DOHH2 (cell line): ENCODE measurements at regions not wholly inside any gene's neighbourhood (a gene's known extent, or its start where the extent isn't known, plus 50 kb on each side); places are given as distances from the start of the nearest gene placed in this dataset.

Source experiments
- H3F3A ChIP-seq: fragments of 200-600 bp; sonication (generic), shearing (Covaris generic); 2 replicates; pipeline ENCODE4 v1.6.0; 2016; ENCODE audit warnings: antibody characterized with exemption, mild to moderate bottlenecking; ENCODE audit not compliant: control insufficient read depth, insufficient read depth
- H3K27ac ChIP-seq: fragments of 200-600 bp; sonication (generic); 2 replicates; pipeline ENCODE4 v1.5.1; 2014; ENCODE audit warnings: low read depth, mild to moderate bottlenecking, low read length, moderate library complexity
- H3K27me3 ChIP-seq: fragments of 200-600 bp; sonication (generic); 2 replicates; pipeline ENCODE4 v1.6.1; 2014; ENCODE audit warnings: mild to moderate bottlenecking, low read length, mixed read lengths; ENCODE audit not compliant: control insufficient read depth
- H3K36me3 ChIP-seq: fragments of 200-600 bp; sonication (generic); 2 replicates; pipeline ENCODE4 v1.6.1; 2014; ENCODE audit warnings: mild to moderate bottlenecking, low read length, moderate library complexity, mixed read lengths; ENCODE audit not compliant: control insufficient read depth
- H3K4me1 ChIP-seq: fragments of 200-600 bp; sonication (generic); 2 replicates; pipeline ENCODE4 v1.6.1; 2014; ENCODE audit warnings: mild to moderate bottlenecking, low read length, mixed read lengths; ENCODE audit not compliant: control insufficient read depth
- H3K4me2 ChIP-seq: fragments of 200-600 bp; sonication (generic); 2 replicates; pipeline ENCODE4 v1.6.0; 2014; ENCODE audit warnings: mild to moderate bottlenecking, low read length, moderate library complexity
- H3K4me3 ChIP-seq: fragments of 200-600 bp; sonication (generic); 2 replicates; pipeline ENCODE4 v1.5.1; 2014; ENCODE audit warnings: mild to moderate bottlenecking, low read length, mixed read lengths
- H3K79me2 ChIP-seq: fragments of 200-600 bp; sonication (generic); 2 replicates; pipeline ENCODE4 v1.6.1; 2014; ENCODE audit warnings: mild to moderate bottlenecking, low read length, mixed read lengths; ENCODE audit not compliant: control insufficient read depth
- H3K9me2 ChIP-seq: fragments of 200-600 bp; sonication (generic); replicated peaks from 2 replicates; pipeline ENCODE4 v1.6.1; 2014; ENCODE audit warnings: mild to moderate bottlenecking, low read length, mixed read lengths; ENCODE audit not compliant: control insufficient read depth
- H3K9me3 ChIP-seq: fragments of 200-600 bp; sonication (generic); 2 replicates; pipeline ENCODE4 v1.6.1; 2014; ENCODE audit warnings: antibody characterized with exemption, low read length, mixed read lengths; ENCODE audit not compliant: control insufficient read depth, insufficient read depth
- H4K20me1 ChIP-seq: fragments of 200-600 bp; sonication (generic); 2 replicates; pipeline ENCODE4 v1.6.0; 2014; ENCODE audit warnings: low read depth, mild to moderate bottlenecking, antibody characterized with exemption, low read length, moderate library complexity; ENCODE audit not compliant: control insufficient read depth, insufficient read depth
- EZH2phosphoT487 ChIP-seq: fragments of 200-600 bp; sonication (generic); IDR thresholded peaks from 2 replicates; pipeline ENCODE4 v1.6.1; 2017; ENCODE audit warnings: borderline replicate concordance, mild to moderate bottlenecking, antibody characterized with exemption, low read length, moderate library complexity, mixed read lengths
- TF ChIP-seq, protein P1 (sequence below): fragments of 200-600 bp; sonication (generic); IDR thresholded peaks from one replicate; pipeline ENCODE4 v1.5.1; 2014; ENCODE audit warnings: antibody characterized with exemption, mild to moderate bottlenecking, low read depth, low read length; ENCODE audit not compliant: poor library complexity, severe bottlenecking

DNA sequence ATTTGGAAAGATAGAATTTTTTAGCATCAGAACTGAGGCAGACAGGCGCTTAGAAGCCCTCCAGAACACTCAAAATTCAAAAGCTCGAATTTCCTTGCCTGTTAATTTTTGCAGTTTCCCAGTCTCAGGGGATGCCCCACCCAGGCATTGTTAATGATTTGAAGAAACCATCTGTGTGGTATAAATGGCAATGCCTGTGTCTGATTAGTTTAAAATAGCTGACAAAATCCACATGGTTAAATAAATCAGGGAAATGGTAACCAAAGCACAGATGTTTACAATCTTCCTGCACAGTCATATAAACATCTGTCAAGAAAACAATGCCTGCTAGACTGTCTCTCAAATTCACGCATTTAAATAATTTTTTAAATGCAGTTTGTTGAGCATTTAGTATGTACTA lies 185.2 kb upstream of the RGMB start:
- Histone ChIP-seq H3K4me3 (no peak overlapping the region), H3K9me3 (peaks cover 3% of the 10 kb centered on the region; the same call in 1 of the 2 replicates), H3K27me3 (no peaks in the 10 kb centered on the region), H4K20me1 (no peaks in the 10 kb centered on the region), H3F3A (no peaks in the 10 kb centered on the region), H3K4me2 (no peak overlapping the region), H3K27ac (no peak overlapping the region), H3K9me2 (no peaks in the 10 kb centered on the region), H3K4me1 (no peaks in the 10 kb centered on the region), H3K79me2 (no peaks in the 10 kb centered on the region), H3K36me3 (no peaks in the 10 kb centered on the region)
- TF ChIP-seq EZH2phosphoT487: no peak
- TF ChIP-seq, protein P1, sequence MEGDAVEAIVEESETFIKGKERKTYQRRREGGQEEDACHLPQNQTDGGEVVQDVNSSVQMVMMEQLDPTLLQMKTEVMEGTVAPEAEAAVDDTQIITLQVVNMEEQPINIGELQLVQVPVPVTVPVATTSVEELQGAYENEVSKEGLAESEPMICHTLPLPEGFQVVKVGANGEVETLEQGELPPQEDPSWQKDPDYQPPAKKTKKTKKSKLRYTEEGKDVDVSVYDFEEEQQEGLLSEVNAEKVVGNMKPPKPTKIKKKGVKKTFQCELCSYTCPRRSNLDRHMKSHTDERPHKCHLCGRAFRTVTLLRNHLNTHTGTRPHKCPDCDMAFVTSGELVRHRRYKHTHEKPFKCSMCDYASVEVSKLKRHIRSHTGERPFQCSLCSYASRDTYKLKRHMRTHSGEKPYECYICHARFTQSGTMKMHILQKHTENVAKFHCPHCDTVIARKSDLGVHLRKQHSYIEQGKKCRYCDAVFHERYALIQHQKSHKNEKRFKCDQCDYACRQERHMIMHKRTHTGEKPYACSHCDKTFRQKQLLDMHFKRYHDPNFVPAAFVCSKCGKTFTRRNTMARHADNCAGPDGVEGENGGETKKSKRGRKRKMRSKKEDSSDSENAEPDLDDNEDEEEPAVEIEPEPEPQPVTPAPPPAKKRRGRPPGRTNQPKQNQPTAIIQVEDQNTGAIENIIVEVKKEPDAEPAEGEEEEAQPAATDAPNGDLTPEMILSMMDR: no peak

DNA sequence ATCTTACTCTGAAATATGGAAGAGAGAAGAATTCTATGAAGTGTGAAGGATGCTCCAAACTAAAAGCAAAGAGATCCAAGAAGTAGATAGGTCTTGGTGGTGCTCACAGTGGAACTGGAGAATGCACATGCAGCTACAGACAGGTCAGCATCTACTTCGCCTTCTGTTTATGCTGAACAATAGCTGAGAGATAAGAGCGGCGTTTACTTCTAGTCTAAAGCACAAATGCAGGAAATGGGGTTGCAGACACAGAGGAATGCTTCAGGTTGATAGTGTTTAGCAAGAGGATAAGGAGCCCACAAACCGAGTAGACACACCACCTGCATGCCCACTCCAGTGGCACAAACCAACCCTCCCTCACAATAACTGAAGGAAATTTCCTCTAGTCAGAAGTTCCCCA lies 180.0 kb upstream of the RGMB start:
- no peaks in the 10 kb centered on the region for H3K79me2 ChIP-seq
- no peaks in the 10 kb centered on the region for H3F3A ChIP-seq
- H4K20me1 ChIP-seq: no peaks in the 10 kb centered on the region
- H3K36me3 ChIP-seq: no peaks in the 10 kb centered on the region
- H3K9me3 ChIP-seq: peaks cover 3% of the 10 kb centered on the region; the same call in 1 of the 2 replicates
- H3K4me3 ChIP-seq: no peak overlapping the region
- H3K27ac ChIP-seq: no peak overlapping the region
- H3K4me2 ChIP-seq: no peak overlapping the region
- TF ChIP-seq, protein P1: no peak
- no peak for TF ChIP-seq EZH2phosphoT487
- H3K27me3 ChIP-seq: no peaks in the 10 kb centered on the region
- H3K9me2 ChIP-seq: no peaks in the 10 kb centered on the region
- H3K4me1 ChIP-seq: no peaks in the 10 kb centered on the region

DNA sequence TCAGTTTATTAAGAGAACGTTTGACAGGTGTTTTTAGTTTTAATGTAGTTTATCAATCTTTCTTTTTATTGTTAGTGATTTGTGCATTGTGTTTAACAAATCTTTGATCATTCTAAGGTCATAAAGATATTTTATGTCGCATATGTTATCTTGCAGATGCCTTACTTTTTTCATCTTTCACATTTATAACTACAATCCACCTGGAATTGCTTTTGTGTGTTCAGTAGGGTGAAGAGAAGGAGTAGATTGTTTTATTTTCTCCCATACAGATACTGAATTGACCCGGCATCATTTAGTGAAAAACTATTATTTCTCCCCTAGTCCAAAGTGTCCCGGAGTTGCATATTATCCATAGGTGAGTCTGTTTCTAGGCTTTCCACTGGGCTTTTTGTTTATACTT lies 179.4 kb upstream of the RGMB start:
- no peaks in the 10 kb centered on the region for H3F3A ChIP-seq
- H3K4me1 ChIP-seq: no peaks in the 10 kb centered on the region
- no peak for TF ChIP-seq EZH2phosphoT487
- TF ChIP-seq, protein P1: no peak
- H3K4me3 ChIP-seq: no peak overlapping the region
- H3K4me2 ChIP-seq: no peak overlapping the region
- H3K36me3 ChIP-seq: no peaks in the 10 kb centered on the region
- no peak overlapping the region for H3K27ac ChIP-seq
- H4K20me1 ChIP-seq: no peaks in the 10 kb centered on the region
- H3K79me2 ChIP-seq: no peaks in the 10 kb centered on the region
- H3K9me2 ChIP-seq: no peaks in the 10 kb centered on the region
- H3K27me3 ChIP-seq: no peaks in the 10 kb centered on the region
- peaks cover 3% of the 10 kb centered on the region; the same call in 1 of the 2 replicates for H3K9me3 ChIP-seq

DNA sequence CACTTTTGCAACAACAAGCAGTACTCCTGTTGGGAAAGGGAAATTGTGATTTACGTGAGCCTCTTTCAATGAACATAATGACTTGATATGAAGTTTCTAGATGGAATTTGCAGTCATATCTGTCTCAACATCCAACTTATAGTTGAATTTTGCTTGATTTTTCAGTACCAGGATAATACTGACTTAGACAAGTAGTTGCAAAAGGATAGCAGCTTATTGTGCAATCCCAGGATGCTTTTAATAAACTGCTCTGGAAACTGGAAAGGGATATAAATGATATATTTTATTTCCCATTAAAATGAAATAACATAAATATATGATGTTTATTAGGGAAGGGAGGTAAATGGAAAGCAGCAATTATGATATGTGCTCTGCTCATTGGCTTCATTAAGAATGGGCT lies 174.4 kb upstream of the RGMB start:
- no peaks in the 10 kb centered on the region for H3K79me2 ChIP-seq
- H3K9me2 ChIP-seq: no peaks in the 10 kb centered on the region
- H3K9me3 ChIP-seq: no peaks in the 10 kb centered on the region
- H3K4me2 ChIP-seq: no peak overlapping the region
- H3K36me3 ChIP-seq: no peaks in the 10 kb centered on the region
- no peaks in the 10 kb centered on the region for H3K4me1 ChIP-seq
- H3K27ac ChIP-seq: no peak overlapping the region
- H4K20me1 ChIP-seq: no peaks in the 10 kb centered on the region
- H3K27me3 ChIP-seq: no peaks in the 10 kb centered on the region
- no peaks in the 10 kb centered on the region for H3F3A ChIP-seq
- H3K4me3 ChIP-seq: no peak overlapping the region
- TF ChIP-seq EZH2phosphoT487: no peak
- TF ChIP-seq, protein P1: no peak
